ENCODE measurements at regions not wholly inside any gene's neighbourhood (a gene's known extent, or its start where the extent isn't known, plus 50 kb on each side); places are given as distances from the start of the nearest gene placed in this dataset.

DNA sequence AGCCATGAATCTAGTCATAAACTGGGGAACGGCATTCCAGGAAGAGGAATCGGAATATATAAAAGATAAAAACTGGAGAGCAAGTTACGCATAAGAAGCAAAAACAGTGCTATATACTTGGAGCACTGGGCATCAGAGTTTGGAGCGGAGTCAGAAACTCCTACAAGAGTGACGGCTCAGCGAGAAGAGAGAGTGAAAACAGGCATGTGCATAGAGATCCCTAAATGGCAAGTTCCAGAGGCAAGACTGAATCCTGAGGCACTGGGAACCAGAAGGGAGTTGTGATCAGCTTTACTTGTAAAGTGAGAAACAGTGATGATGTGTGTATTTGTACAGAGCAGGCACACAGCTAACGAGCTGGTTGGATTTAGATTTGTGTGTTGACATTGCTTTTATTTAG lies 514.4 kb upstream of the TNC start:
- TF ChIP-seq CTCF (IDR thresholded peaks at IDR 0.05; ENCODE audit: control insufficient read depth, insufficient read depth, low read depth, low read length, missing control alignments) = no peak
- no peak for DNase-seq (ENCODE audit: low read depth)
- H3K4me3 ChIP-seq (ENCODE audit: control insufficient read depth, low read depth, low read length) = no peak overlapping the region

GRCh38 chr9:115633104-115633503 lies 515.1 kb upstream of the TNC start:
- DNase-seq (ENCODE audit: low read depth) = peak; percentile 66
- H3K4me3 ChIP-seq (ENCODE audit: control insufficient read depth, low read depth, low read length) = no peak overlapping the region
- no peak for TF ChIP-seq CTCF (IDR thresholded peaks at IDR 0.05; ENCODE audit: control insufficient read depth, insufficient read depth, low read depth, low read length, missing control alignments)

GRCh38 chr9:115635680-115636383 lies 517.8 kb upstream of the PAPPA start:
- no peak overlapping the region for H3K4me3 ChIP-seq (ENCODE audit: control insufficient read depth, low read depth, low read length)
- no peak for TF ChIP-seq CTCF (IDR thresholded peaks at IDR 0.05; ENCODE audit: control insufficient read depth, insufficient read depth, low read depth, low read length, missing control alignments)
- no peak for DNase-seq (ENCODE audit: low read depth)

GRCh38 chr9:115636596-115636995 lies 517.0 kb upstream of the PAPPA start:
- no peak for DNase-seq (ENCODE audit: low read depth)
- H3K4me3 ChIP-seq (ENCODE audit: control insufficient read depth, low read depth, low read length) = no peak overlapping the region
- TF ChIP-seq CTCF (IDR thresholded peaks at IDR 0.05; ENCODE audit: control insufficient read depth, insufficient read depth, low read depth, low read length, missing control alignments) = no peak

DNA sequence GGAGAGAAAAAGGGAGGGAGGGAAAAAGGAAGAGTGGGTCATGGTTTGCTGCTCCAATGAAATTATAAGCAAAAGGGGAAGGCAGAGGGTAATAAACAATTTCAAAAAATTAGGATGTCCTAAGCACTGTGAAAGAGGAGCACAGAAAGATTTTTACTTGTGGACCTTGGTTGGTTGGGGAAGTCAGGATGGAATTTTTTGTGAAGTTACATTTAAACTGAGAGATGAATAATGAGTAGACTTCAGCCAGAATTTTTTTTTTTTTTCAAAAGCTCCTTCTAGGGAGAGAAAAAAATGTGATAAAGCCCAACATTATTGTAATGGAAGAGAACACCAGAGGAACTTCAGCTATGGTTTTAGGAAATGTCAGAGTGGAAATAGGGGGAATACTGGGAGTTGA lies 515.9 kb upstream of the PAPPA start:
- DNase-seq (ENCODE audit: low read depth) = no peak
- H3K4me3 ChIP-seq (ENCODE audit: control insufficient read depth, low read depth, low read length) = no peak overlapping the region
- no peak for TF ChIP-seq CTCF (IDR thresholded peaks at IDR 0.05; ENCODE audit: control insufficient read depth, insufficient read depth, low read depth, low read length, missing control alignments)

GRCh38 chr9:115640887-115641286 lies 512.7 kb upstream of the PAPPA start:
- DNase-seq (ENCODE audit: low read depth) = peak; percentile 34
- TF ChIP-seq CTCF (IDR thresholded peaks at IDR 0.05; ENCODE audit: control insufficient read depth, insufficient read depth, low read depth, low read length, missing control alignments) = no peak
- H3K4me3 ChIP-seq (ENCODE audit: control insufficient read depth, low read depth, low read length) = no peak overlapping the region

Data from AG09309 (cell line).